HG02763 (cell line): ENCODE measurements at regions not wholly inside any gene's neighbourhood (a gene's known extent, or its start where the extent isn't known, plus 50 kb on each side); places are given as distances from the start of the nearest gene placed in this dataset.

Experiments
- ATAC-seq: cut with Tn5 transposase; IDR thresholded peaks from one replicate; pipeline ENCODE4 v1.9.1; 2021; ENCODE audit warnings: mild to moderate bottlenecking, moderate library complexity; ENCODE audit not compliant: unreplicated experiment

- no peak for ATAC-seq
These were observed 399.8 kb downstream of the CDH7 start for GRCh38 chr18:66150650-66151049.

- ATAC-seq = no peak
These were observed 392.2 kb downstream of the CDH7 start for GRCh38 chr18:66143029-66143428.

- no peak for ATAC-seq
These were observed 390.9 kb downstream of the CDH7 start for GRCh38 chr18:66141716-66142115.

- ATAC-seq = no peak
These were observed 387.8 kb downstream of the CDH7 start for GRCh38 chr18:66138642-66139041.

GRCh38 chr18:66136039-66136438 is 385.2 kb downstream of the CDH7 start:
- ATAC-seq = no peak

GRCh38 chr18:66129248-66129647 is 378.4 kb downstream of the CDH7 start:
- ATAC-seq = no peak

GRCh38 chr18:66126266-66126665 is 375.5 kb downstream of the CDH7 start:
- ATAC-seq = no peak

- ATAC-seq = no peak
These were observed 373.6 kb downstream of the CDH7 start for GRCh38 chr18:66124394-66124793.

GRCh38 chr18:66119347-66119746 is 368.5 kb downstream of the CDH7 start:
- ATAC-seq = no peak

GRCh38 chr18:66111018-66111417 is 360.2 kb downstream of the CDH7 start:
- ATAC-seq = no peak

GRCh38 chr18:66110607-66111006 is 359.8 kb downstream of the CDH7 start:
- ATAC-seq = no peak

- no peak for ATAC-seq
These were observed 359.2 kb downstream of the CDH7 start for GRCh38 chr18:66109981-66110380.

GRCh38 chr18:66107546-66107945 is 356.7 kb downstream of the CDH7 start:
- no peak for ATAC-seq

- ATAC-seq = no peak
These were observed 354.2 kb downstream of the CDH7 start for GRCh38 chr18:66105016-66105415.

- no peak for ATAC-seq
These were observed 352.7 kb downstream of the CDH7 start for GRCh38 chr18:66103550-66103949.

GRCh38 chr18:66083078-66083477 is 332.3 kb downstream of the CDH7 start:
- no peak for ATAC-seq

- no peak for ATAC-seq
These were observed 328.4 kb downstream of the CDH7 start for GRCh38 chr18:66078925-66079800.

- no peak for ATAC-seq
These were observed 326.3 kb downstream of the CDH7 start for GRCh38 chr18:66077066-66077465.

GRCh38 chr18:66066191-66066590 is 315.4 kb downstream of the CDH7 start:
- no peak for ATAC-seq

GRCh38 chr18:66048406-66048805 is 297.6 kb downstream of the CDH7 start:
- ATAC-seq = no peak

- ATAC-seq = peak; percentile 51
These were observed 295.3 kb downstream of the CDH7 start for GRCh38 chr18:66046032-66046602.

GRCh38 chr18:66043009-66043408 is 292.2 kb downstream of the CDH7 start:
- ATAC-seq = no peak
